Endodermal cell (in vitro differentiated cells): ENCODE measurements at regions not wholly inside any gene's neighbourhood (a gene's known extent, or its start where the extent isn't known, plus 50 kb on each side); places are given as distances from the start of the nearest gene placed in this dataset.

Experiments used
- DNase-seq: peaks from one replicate; pipeline ENCODE4 v3.0.0-alpha.2; 2017
- H3K27ac ChIP-seq: 2 replicates; pipeline ENCODE4 v1.5.1; 2013; ENCODE audit warnings: mild to moderate bottlenecking, low read depth, low read length, moderate library complexity
- H3K27me3 ChIP-seq: 2 replicates; pipeline ENCODE4 v1.6.1; 2013; ENCODE audit warnings: mild to moderate bottlenecking, low read length, moderate library complexity; ENCODE audit not compliant: insufficient read depth, control insufficient read depth, poor library complexity, severe bottlenecking
- H3K36me3 ChIP-seq: 2 replicates; pipeline ENCODE4 v1.7.0; 2013; ENCODE audit warnings: mild to moderate bottlenecking, low read length, moderate library complexity; ENCODE audit not compliant: control insufficient read depth, insufficient read depth
- H3K4me1 ChIP-seq: one replicate; pipeline ENCODE4 v1.7.0; 2013; ENCODE audit warnings: low read length; ENCODE audit not compliant: control insufficient read depth, insufficient read depth
- H3K4me3 ChIP-seq: 2 replicates; pipeline ENCODE4 v1.5.1; 2013; ENCODE audit warnings: mild to moderate bottlenecking, low read length, moderate library complexity
- H3K9ac ChIP-seq: 2 replicates; pipeline ENCODE4 v1.6.1; 2013; ENCODE audit warnings: mild to moderate bottlenecking, low read length, moderate library complexity; ENCODE audit not compliant: poor library complexity, severe bottlenecking; ENCODE audit errors: extremely low read depth
- H3K9me3 ChIP-seq: 2 replicates; pipeline ENCODE4 v1.6.1; 2013; ENCODE audit warnings: mild to moderate bottlenecking, low read length, moderate library complexity; ENCODE audit not compliant: control insufficient read depth
- H3K27ac Mint-ChIP-seq: 2 replicates; pipeline ENCODE4 v1.8.0; 2020; ENCODE audit warnings: mixed read lengths
- H3K27me3 Mint-ChIP-seq: 2 replicates; pipeline ENCODE4 v1.8.0; 2021; ENCODE audit warnings: mild to moderate bottlenecking, mixed read lengths; ENCODE audit not compliant: insufficient read depth
- H3K36me3 Mint-ChIP-seq: 2 replicates; pipeline ENCODE4 v1.8.0; 2020; ENCODE audit warnings: low read depth, mixed read lengths
- H3K4me1 Mint-ChIP-seq: 2 replicates; pipeline ENCODE4 v1.8.0; 2020; ENCODE audit warnings: mixed read lengths
- H3K4me3 Mint-ChIP-seq: 2 replicates; pipeline ENCODE4 v1.8.0; 2020; ENCODE audit warnings: mild to moderate bottlenecking, moderate library complexity, mixed read lengths
- H3K9me3 Mint-ChIP-seq: 2 replicates; pipeline ENCODE4 v1.8.0; 2020; ENCODE audit warnings: mild to moderate bottlenecking, mixed read lengths
- WGBS, 2 experiments: methylation state at CpG; one replicate each; pipeline versions ENCODE4 v1.1.5 to v1.1.7; 2013; ENCODE audit warnings: missing lambda C conversion rate in 2 of 2, mixed read lengths in 1 of 2; ENCODE audit not compliant: insufficient coverage in 1 of 2, insufficient read length in 1 of 2; 5-methylcytosine and 5-hydroxymethylcytosine counted together
- TF ChIP-seq, protein P1 (sequence below): fragments of 200-600 bp; sonication (generic); conservative IDR thresholded peaks from 2 replicates; pipeline ENCODE4 v1.5.0; 2021; ENCODE audit warnings: antibody characterized with exemption, mild to moderate bottlenecking

DNA sequence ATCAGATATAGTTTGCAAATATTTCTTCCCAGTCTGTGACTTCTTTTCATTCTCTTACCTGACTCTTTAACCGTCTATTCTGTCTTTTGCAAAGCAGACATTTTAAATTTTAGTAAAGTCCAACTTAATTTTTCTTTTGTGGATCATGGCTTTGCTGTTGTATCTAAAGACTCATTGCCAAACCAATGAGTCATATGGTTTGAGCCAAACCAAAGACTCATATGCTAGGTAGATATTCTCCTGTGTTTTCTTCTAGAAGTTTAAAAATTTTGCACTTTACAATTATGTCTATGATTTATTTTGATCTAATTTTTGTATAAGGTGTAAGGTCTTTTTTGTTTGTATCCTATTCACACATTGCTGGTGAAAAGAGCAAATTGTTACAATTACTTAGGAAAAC, 446.8 kb downstream of the ANKRD50 start:
- Histone ChIP-seq H3K4me3 (no peak overlapping the region), H3K27ac (no peak overlapping the region), H3K4me1 (no peaks in the 10 kb centered on the region), H3K36me3 (no peaks in the 10 kb centered on the region), H3K27me3 (no peaks in the 10 kb centered on the region), H3K9me3 (no peaks in the 10 kb centered on the region), H3K9ac (no peak overlapping the region)
- Mint-ChIP-seq H3K27me3 (no peaks in the 10 kb centered on the region), H3K9me3 (peaks cover 10% of the 10 kb centered on the region), H3K27ac (no peak overlapping the region), H3K4me1 (no peaks in the 10 kb centered on the region), H3K4me3 (no peak overlapping the region), H3K36me3 (no peaks in the 10 kb centered on the region)
- TF ChIP-seq, protein P1, sequence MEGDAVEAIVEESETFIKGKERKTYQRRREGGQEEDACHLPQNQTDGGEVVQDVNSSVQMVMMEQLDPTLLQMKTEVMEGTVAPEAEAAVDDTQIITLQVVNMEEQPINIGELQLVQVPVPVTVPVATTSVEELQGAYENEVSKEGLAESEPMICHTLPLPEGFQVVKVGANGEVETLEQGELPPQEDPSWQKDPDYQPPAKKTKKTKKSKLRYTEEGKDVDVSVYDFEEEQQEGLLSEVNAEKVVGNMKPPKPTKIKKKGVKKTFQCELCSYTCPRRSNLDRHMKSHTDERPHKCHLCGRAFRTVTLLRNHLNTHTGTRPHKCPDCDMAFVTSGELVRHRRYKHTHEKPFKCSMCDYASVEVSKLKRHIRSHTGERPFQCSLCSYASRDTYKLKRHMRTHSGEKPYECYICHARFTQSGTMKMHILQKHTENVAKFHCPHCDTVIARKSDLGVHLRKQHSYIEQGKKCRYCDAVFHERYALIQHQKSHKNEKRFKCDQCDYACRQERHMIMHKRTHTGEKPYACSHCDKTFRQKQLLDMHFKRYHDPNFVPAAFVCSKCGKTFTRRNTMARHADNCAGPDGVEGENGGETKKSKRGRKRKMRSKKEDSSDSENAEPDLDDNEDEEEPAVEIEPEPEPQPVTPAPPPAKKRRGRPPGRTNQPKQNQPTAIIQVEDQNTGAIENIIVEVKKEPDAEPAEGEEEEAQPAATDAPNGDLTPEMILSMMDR, result no peak
- 80% methylated on average over 1 of the region's 1 CpG; no CpG with 5 or more reads in 1 of the 2 experiments for WGBS, 2 experiments
- no peak for DNase-seq

DNA sequence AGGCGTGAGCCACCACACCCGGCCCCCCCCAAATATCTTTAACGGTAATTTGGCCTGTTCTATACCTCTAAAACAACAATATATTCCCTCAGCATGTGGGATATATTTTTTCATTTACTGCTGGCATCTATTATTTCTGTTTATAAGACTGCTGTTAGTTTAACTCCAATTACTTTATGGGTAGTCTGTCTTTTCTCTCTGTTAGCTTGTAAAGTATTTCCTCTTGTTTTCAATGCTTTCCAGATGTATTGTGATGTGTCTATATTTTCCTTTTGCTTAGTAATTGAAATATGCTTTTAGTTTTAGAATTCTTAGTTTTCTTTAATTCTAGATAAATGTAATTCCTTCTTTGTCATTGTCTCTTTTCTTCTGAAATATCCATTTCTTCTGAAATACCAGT, 445.8 kb downstream of the ANKRD50 start:
- H3K4me1 Mint-ChIP-seq, result no peaks in the 10 kb centered on the region
- H3K27me3 Mint-ChIP-seq, result no peaks in the 10 kb centered on the region
- Histone ChIP-seq H3K27ac (no peak overlapping the region), H3K36me3 (no peaks in the 10 kb centered on the region), H3K9ac (no peak overlapping the region), H3K4me1 (no peaks in the 10 kb centered on the region), H3K27me3 (no peaks in the 10 kb centered on the region), H3K4me3 (no peak overlapping the region), H3K9me3 (no peaks in the 10 kb centered on the region)
- no peak overlapping the region for H3K27ac Mint-ChIP-seq
- H3K36me3 Mint-ChIP-seq, result no peaks in the 10 kb centered on the region
- H3K9me3 Mint-ChIP-seq, result peaks cover 16% of the 10 kb centered on the region
- TF ChIP-seq, protein P1, result no peak
- WGBS, 2 experiments, result 94% methylated on average over 3 of the region's 3 CpGs; no CpG with 5 or more reads in 1 of the 2 experiments
- no peak for DNase-seq
- no peak overlapping the region for H3K4me3 Mint-ChIP-seq

DNA sequence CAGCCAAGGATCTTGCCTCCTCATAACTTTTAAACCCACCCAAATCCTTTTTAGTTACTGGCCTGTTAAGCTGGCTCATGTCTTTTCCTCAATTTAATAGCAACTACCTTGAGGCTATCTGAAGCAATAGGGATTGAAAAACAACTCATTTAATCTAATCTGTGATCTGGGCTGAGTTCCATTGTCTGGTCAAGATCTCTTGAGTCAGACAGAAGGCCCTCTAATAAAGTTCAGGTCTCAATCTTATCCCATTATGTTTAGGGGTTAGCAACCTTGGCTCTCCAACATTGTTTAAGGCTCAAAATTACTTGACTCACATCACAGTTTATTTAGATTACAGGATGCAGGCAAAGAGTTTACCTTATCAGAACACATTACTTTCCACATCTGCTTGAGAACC, 436.1 kb downstream of the ANKRD50 start:
- Histone ChIP-seq H3K4me3 (peak overlapping the region; percentile 2), H3K27ac (no peak overlapping the region), H3K4me1 (no peaks in the 10 kb centered on the region), H3K9ac (no peak overlapping the region), H3K36me3 (no peaks in the 10 kb centered on the region), H3K9me3 (no peaks in the 10 kb centered on the region), H3K27me3 (no peaks in the 10 kb centered on the region)
- Mint-ChIP-seq H3K4me1 (peaks cover 22% of the 10 kb centered on the region), H3K9me3 (no peaks in the 10 kb centered on the region), H3K4me3 (no peak overlapping the region), H3K27me3 (no peaks in the 10 kb centered on the region), H3K36me3 (no peaks in the 10 kb centered on the region), H3K27ac (no peak overlapping the region)
- no peak for DNase-seq
- TF ChIP-seq, protein P1, result no peak
